Sigmoid colon (tissue), 4 donors: ENCODE measurements at regions not wholly inside any gene's neighbourhood (a gene's known extent, or its start where the extent isn't known, plus 50 kb on each side); places are given as distances from the start of the nearest gene placed in this dataset.

ENCODE experiments used
- EP300 ChIP-seq, 4 donors: sonication (generic); formaldehyde crosslinking; IDR thresholded peaks; one replicate each; pipeline ENCODE4 v1.6.1; 2017; ENCODE audit warnings: antibody characterized with exemption in 4 of 4
- POLR2A ChIP-seq, 2 donors: fragments of 450-650 bp; IDR thresholded peaks; one replicate each; pipeline ENCODE4 v1.6.1; 2016; ENCODE audit warnings: antibody characterized with exemption in 2 of 2, mild to moderate bottlenecking in 2 of 2, moderate library complexity in 2 of 2
- POLR2AphosphoS5 ChIP-seq, 4 donors: sonication (generic); formaldehyde crosslinking; IDR thresholded peaks; one replicate each; pipeline ENCODE4 v1.6.1; 2017; ENCODE audit warnings: antibody characterized with exemption in 4 of 4
- TF ChIP-seq, protein P1 (sequence below), 4 experiments: fragments of 450-650 bp in 3 of 4; fragments of 200-600 bp in 1 of 4; IDR thresholded peaks; one replicate each; pipeline ENCODE4 v1.5.1; 2016 to 2019; ENCODE audit warnings: antibody characterized with exemption in 4 of 4, mild to moderate bottlenecking in 3 of 4, moderate library complexity in 2 of 4

DNA sequence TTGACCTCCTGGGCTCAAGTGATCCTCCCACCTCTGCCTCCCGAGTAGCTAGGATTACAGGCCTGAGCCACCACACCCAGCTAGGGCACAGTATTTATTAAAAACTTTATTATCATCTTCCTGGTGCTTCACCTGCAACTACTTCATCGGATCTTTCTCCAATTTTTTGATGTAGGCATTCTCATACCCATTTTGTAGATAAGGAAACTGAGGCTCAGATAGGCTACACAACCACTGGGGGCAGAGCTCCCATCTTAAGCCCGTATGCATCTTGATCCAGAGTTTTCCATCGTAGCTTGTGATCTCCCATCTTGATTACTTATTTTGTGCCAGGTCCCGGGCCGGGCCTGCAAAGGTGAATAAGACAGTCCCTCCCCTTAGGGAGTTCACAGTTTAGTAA, 68.1 kb upstream of the BCOR start:
- TF ChIP-seq POLR2A (IDR thresholded peaks at IDR 0.05), result no peak
- TF ChIP-seq, protein P1, sequence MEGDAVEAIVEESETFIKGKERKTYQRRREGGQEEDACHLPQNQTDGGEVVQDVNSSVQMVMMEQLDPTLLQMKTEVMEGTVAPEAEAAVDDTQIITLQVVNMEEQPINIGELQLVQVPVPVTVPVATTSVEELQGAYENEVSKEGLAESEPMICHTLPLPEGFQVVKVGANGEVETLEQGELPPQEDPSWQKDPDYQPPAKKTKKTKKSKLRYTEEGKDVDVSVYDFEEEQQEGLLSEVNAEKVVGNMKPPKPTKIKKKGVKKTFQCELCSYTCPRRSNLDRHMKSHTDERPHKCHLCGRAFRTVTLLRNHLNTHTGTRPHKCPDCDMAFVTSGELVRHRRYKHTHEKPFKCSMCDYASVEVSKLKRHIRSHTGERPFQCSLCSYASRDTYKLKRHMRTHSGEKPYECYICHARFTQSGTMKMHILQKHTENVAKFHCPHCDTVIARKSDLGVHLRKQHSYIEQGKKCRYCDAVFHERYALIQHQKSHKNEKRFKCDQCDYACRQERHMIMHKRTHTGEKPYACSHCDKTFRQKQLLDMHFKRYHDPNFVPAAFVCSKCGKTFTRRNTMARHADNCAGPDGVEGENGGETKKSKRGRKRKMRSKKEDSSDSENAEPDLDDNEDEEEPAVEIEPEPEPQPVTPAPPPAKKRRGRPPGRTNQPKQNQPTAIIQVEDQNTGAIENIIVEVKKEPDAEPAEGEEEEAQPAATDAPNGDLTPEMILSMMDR (IDR thresholded peaks at IDR 0.05), result no peak
- no peak for TF ChIP-seq POLR2AphosphoS5 (IDR thresholded peaks at IDR 0.05)
- no peak for TF ChIP-seq EP300 (IDR thresholded peaks at IDR 0.05)
